MM.1S (cell line): ENCODE measurements at regions not wholly inside any gene's neighbourhood (a gene's known extent, or its start where the extent isn't known, plus 50 kb on each side); places are given as distances from the start of the nearest gene placed in this dataset.

Experiments
- EZH2 ChIP-seq: fragments of 300-600 bp; sonication (generic); optimal IDR thresholded peaks from 2 replicates; pipeline ENCODE3; 2017; ENCODE audit warnings: low read depth, mild to moderate bottlenecking, antibody characterized with exemption, low read length, mixed read lengths
- EZH2phosphoT487 ChIP-seq: fragments of 300-600 bp; sonication (generic); IDR thresholded peaks from 2 replicates; pipeline ENCODE4 v1.6.1; 2018; ENCODE audit warnings: antibody characterized with exemption, low read length
- TF ChIP-seq, protein P1 (sequence below): fragments of 300-600 bp; sonication (generic); IDR thresholded peaks from 2 replicates; pipeline ENCODE4 v1.5.1; 2016; ENCODE audit warnings: antibody characterized with exemption, low read length, mixed read lengths

- TF ChIP-seq, protein P1, sequence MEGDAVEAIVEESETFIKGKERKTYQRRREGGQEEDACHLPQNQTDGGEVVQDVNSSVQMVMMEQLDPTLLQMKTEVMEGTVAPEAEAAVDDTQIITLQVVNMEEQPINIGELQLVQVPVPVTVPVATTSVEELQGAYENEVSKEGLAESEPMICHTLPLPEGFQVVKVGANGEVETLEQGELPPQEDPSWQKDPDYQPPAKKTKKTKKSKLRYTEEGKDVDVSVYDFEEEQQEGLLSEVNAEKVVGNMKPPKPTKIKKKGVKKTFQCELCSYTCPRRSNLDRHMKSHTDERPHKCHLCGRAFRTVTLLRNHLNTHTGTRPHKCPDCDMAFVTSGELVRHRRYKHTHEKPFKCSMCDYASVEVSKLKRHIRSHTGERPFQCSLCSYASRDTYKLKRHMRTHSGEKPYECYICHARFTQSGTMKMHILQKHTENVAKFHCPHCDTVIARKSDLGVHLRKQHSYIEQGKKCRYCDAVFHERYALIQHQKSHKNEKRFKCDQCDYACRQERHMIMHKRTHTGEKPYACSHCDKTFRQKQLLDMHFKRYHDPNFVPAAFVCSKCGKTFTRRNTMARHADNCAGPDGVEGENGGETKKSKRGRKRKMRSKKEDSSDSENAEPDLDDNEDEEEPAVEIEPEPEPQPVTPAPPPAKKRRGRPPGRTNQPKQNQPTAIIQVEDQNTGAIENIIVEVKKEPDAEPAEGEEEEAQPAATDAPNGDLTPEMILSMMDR, result no peak
- TF ChIP-seq EZH2 (no peak), EZH2phosphoT487 (no peak)
Measured at GRCh38 chr11:70715166-70715951, 317.0 kb downstream of the CTTN start.
